ENCODE measurements at regions not wholly inside any gene's neighbourhood (a gene's known extent, or its start where the extent isn't known, plus 50 kb on each side); places are given as distances from the start of the nearest gene placed in this dataset.
"Not testable (repeated sequence)": the region's sequence is repeated elsewhere in the genome, so short reads cannot be mapped to it uniquely, and the experiment has no call there.

GRCh38 chr11:135075740-135076139 is 663.7 kb upstream of the B3GAT1 start:
- DNase-seq, result no peak

DNA sequence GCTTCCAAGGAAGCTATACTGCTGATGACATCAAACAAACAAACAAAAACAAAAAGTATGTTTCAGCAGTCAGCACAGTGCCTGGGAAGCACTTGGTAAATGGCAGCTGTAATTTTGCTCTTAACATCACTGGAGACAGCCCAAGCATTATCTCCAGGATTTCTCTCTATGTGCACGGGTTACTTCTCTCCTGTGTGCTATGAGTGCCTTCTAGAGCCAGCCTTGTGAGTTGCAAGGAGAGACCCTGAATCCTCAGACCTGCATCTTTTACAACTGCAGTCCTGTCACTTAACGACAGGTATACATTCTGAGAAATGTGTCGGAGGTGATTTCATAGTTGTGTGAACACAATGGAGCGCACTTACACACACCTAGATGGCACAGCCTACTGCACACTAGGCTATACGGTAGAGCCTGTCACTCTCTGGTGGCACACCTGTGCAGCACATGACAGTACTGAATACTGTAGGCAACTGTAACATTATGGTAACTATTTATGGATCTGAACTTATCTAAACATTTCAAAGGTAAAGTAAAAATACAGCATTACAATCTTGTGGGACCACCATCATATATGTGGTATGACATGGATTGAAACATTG is 662.5 kb upstream of the B3GAT1 start:
- no peak for DNase-seq

- no peak for DNase-seq
These were observed 661.8 kb upstream of the B3GAT1 start for GRCh38 chr11:135073870-135074269.

DNA sequence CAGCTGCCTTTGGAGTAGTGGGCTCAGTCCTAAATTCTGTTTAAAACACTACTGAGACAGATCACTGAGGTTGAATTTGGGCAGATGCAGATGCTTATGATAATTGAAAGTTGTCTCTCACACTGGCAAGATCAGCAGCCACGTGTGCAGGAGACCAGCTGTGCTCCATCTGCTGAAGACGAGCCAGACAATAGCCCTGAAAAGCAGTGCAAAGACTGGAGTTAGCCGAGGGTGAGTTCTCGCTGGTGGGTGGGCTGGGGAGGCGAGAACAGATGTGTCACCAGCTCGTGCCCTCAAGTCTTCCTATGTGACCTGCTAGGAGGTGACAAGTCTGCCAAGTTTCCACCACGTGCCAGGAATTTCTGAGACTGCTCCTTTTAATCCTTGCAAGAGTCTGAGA is 661.3 kb upstream of the B3GAT1 start:
- DNase-seq, result no peak

DNA sequence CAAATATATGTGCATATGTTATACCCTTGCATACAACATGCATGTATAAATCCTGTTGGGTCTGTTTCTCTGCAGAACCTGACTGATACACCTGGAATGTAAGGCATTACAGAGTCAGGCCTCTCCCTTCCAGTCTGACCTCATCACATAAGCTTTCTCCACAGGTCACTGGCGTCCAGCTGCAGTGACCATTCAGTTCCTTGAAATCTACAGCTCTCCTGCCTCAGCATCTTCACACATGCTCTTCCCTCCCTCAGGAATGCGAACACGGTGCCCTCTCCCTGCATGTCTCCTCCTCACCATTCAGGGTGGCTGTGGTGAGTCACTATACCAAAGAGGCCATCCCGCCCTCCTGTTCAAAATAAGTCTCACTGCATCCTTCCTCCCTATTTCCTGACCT is 657.8 kb upstream of the B3GAT1 start:
- no peak for DNase-seq

DNA sequence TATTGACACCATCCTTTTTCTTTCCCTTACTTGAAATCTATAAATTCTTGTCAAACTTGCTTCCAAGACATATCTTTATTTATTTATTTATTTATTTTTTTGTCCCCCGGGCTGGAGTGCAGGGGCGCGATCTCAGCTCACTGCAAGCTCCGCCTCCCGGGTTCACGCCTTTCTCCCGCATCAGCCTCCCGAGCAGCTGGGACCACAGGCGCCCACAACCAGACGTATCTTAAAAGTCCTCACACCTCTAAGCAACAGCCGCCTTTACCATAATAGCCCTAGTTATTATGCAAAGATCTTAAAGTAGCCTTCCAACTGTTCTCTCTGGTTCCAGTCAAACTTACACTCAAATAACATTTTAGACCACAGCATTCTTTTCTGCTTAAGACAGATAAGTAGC is 657.0 kb upstream of the B3GAT1 start:
- DNase-seq, result no peak

GRCh38 chr11:135062994-135063393 is 651.0 kb upstream of the B3GAT1 start:
- DNase-seq, result no peak

DNA sequence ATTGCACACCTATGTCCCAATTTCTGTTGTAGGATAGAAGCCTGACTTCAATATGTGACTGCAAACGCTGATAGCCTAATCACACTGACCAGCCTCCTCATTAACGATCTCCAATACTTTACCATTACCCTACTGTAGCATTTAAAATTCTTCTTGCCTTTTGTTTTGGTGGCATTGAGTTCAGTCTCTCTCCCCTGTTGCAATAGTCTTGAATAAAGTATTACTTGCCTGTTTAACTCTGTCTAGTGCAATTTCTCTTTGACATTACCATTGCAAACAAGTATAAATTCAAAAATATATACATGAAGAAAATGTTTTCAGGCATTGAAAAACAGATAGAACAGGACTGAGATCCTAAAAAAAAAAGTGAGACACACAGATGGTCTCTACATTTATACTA is 649.1 kb upstream of the B3GAT1 start:
- no peak for DNase-seq

- DNase-seq, result no peak
These were observed 634.9 kb upstream of the B3GAT1 start for GRCh38 chr11:135046986-135047385.

DNA sequence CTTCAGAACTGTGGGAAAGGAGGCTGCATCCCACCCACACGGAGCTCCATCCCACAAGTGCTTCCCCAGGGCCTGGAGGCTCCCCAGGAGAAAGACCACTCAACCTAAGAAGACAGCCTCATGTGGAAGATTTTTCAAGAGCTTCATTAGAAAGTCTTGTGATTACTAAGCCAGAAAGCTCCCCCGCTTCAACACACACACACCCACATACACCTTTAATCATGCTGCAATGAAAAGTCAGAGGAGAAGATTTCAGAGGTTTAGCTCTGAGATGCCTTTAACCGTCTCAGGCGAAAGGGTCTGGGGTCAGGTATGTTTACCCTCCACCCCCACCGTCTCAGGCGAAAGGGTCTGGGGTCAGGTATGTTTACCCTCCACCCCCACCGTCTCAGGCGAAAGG is 634.5 kb upstream of the B3GAT1 start:
- DNase-seq, result no peak

- DNase-seq, result no peak
These were observed 631.4 kb upstream of the B3GAT1 start for GRCh38 chr11:135043434-135043833.

DNA sequence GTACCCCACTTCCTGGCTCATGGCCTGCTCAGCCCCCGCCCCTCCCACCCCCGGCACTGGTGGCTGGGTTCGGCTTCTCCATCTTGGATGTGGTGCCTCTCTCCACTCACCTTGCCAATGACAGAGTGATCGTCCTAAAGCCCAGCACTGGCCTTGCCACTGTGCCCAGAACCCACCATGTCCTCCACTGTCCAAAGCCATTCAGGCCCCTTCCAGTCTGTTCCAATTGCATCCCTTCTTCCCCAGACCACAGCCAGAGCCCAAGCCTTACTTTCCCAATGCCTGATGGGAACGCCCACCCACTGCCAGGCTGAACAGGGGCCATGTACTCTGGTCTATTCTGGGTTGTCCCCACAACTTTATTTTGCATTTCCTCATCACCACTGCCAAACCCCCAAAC is 625.8 kb upstream of the B3GAT1 start:
- no peak for DNase-seq

- no peak for DNase-seq
These were observed 624.7 kb upstream of the B3GAT1 start for GRCh38 chr11:135036488-135037297.

GRCh38 chr11:135035282-135035681 is 623.2 kb upstream of the B3GAT1 start:
- DNase-seq, result no peak

DNA sequence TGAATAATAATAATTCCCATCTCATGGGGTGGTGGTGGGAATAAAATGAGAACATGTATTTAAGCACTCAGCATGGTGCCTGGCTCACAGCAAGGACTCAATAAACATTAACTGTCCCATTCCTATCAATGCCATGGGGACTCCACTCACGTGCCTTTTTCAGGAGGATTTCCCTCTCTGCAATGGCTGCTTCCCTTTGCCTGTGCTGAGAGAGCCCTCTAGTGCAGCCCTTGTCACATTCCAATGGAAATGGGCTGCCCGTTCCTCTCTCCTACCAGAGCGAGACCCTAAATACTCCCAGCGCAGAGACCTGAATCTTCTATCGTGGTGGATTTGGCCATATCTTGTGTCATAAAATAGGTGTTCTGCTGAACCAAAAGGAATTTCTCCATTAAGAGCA is 621.5 kb upstream of the B3GAT1 start:
- no peak for DNase-seq

DNA sequence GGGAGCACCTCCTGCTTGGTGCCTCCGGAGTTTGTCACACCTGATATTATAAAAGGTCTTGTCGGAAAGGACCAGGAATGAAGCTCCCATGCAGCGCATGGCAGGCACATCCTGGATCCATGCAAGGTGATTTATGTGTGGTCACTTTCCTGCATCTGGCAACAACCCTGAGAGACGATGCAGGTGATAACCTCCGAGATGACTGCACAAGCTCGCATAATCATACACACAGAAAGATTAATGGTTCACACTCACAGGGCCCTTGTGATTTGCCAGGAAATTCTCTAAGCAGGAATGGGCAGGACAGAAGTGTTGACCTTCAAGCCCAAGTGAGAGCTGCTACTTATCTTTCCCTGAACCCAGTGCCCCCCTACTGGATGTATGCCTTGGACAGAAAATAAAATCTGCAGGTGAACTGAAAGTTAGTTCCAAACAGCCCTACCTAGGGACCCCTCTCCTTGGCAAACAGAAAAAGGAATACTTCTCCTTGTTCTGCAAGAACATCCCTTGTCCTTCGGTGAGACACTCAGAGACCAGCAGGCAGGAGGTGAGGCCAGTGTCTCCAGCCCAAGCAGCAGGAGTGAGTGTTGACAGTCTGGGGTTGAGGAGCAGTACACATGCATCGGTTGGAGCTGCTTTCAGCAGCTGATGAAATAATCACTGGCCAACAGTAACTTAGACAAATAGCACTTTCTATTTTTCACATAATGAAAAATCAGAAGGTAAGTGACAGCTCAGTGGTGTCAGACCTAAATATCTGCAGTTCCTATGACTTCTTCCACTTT is 619.4 kb upstream of the B3GAT1 start:
- DNase-seq, result no peak

DNA sequence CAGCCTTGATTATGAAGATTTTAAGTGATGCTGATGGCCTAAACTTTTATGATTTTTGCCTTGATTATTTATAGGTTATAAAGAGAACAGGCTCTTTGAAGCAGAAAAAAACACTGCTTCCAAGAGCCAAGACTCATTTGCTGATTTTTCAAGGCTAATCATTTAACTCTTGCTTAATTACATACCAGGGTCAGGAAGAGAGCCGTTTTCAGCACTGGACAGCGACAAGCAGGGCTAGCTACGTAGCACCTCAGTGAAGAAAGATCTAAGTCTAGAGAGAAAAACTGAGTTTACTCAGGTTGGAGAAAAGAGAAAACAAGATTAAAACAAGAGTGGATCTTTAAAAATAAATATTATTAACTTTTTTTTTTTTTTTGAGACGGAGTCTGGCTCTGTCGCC is 615.4 kb upstream of the B3GAT1 start:
- peak; percentile 46 for DNase-seq

GRCh38 chr11:135023499-135023898 is 611.5 kb upstream of the B3GAT1 start:
- DNase-seq, result no peak

- no peak for DNase-seq
These were observed 610.4 kb upstream of the B3GAT1 start for GRCh38 chr11:135022454-135022853.

DNA sequence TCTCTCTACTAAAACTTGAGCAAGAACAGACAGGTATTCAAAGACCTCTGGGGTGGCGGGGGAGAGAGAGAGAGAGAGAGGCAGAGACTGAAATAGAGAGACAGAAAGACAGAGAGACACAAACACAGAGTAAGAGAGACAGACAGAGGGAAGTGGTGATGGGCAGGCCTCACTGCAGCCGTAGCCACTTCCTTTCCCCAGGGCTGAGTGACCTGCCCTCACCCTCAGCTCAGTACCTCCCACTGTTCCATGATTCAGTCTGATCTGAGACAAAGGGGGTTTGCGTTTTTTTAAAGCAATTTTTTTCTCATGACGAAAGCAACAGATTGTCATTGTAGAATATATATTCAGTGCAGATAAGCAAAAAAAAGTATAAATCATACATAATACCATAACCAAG is 607.9 kb upstream of the B3GAT1 start:
- peak; percentile 68 for DNase-seq

DNA sequence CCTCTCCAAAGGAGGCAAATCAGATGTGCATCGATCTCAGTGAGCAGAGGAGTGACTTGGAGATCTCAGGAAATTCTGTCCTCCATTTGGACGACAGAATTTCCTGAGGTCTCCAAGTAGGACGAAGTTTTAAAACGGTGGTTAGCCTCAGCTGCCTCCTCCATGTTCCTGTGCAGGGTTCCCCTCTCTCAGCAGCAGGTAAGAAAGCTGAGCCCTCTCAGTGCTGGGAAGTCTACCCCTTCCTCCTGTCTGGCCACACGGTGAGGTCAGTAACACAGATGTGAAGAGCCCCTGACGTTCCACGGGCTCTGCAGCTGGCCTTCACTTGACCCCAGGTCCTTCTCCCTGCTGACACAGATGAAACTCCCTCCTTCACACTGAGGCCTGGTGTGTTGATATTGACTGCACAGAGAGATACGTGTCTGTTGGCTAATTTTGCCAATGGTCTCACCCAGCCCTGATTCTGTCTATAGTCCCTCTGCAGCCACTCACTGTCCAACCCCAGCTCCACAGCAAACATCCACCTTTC is 607.4 kb upstream of the B3GAT1 start:
- DNase-seq, result no peak

DNA sequence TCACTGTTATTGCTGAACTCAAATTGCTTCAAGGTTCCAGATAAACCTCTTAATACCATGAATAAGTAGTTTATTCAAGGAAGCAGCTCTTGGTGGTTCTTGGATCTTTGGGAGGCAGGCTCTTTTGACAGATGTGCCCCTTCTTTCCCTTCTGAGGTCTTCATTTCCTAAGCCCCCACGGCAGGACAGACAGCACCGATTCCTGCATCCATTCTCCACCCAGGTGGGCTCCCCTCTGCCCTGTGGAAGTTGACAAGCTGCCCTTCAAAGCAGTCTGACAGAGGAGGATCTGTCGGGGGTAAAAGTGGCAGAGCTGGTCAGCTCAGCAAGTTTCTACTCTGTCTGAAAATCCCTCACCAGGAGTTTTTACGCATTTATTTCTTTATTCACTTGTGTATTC is 605.3 kb upstream of the B3GAT1 start:
- no peak for DNase-seq

DNA sequence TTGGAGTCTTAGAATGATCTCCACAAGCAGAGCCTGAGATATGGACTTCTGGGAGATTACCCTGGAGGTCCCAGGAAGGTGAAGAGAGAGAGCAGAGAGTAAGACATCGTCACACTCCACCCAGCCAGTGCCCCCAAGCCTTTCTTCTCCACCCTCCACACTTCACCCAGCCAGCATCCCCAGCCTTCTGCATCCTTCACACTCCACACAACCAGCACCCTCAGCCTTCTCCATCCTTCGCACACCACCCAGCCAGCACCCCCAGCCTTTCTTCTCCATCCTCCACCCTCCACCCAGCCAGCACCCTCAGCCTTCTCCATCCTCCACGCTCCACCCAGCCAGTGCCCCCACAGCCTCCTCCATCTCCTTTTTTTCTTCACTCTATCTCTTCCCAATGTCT is 603.9 kb upstream of the B3GAT1 start:
- no peak for DNase-seq

- DNase-seq, result not testable (repeated sequence)
These were observed 599.3 kb upstream of the B3GAT1 start for GRCh38 chr11:135011313-135011712.

All from MV-4-11 (cell line).